IMR-90 (cell line): ENCODE measurements at regions not wholly inside any gene's neighbourhood (a gene's known extent, or its start where the extent isn't known, plus 50 kb on each side); places are given as distances from the start of the nearest gene placed in this dataset.

Source experiments
- ATAC-seq: fragments of 200-7000 bp; cut with Tn5 transposase; 2 replicates; pipeline ENCODE4 v1.9.1; 2020; ENCODE audit warnings: low read depth, mild to moderate bottlenecking, moderate library complexity
- BruUV-seq: library from RNA; stranded (reverse); fragments of 400-500 nt; replicated peaks from 2 replicates; lab custom pipeline; 2021; lab: Mats Ljungman, UMichigan
- CTCF ChIA-PET: fragments of 300-600 bp; formaldehyde crosslinking; extraction: SDS; loops from one replicate; lab custom pipeline; 2021; ENCODE audit warnings: antibody characterized with exemption; lab: Yijun Ruan, JAX
- POLR2A ChIA-PET: fragments of 300-600 bp; sonication (Branson Sonifier 250); formaldehyde crosslinking; loops from one replicate; lab custom pipeline; 2022; ENCODE audit warnings: antibody characterized with exemption; ENCODE audit not compliant: unreplicated experiment; lab: Charles Lee
- DNase-seq: peaks from one replicate; pipeline ENCODE4 v3.0.0; 2013
- H2AFZ ChIP-seq: replicated peaks from 2 replicates; pipeline ENCODE3; 2013; ENCODE audit warnings: low read length, mild to moderate bottlenecking; ENCODE audit not compliant: poor library complexity
- H2AK5ac ChIP-seq: 2 replicates; pipeline ENCODE4 v1.6.1; 2013; ENCODE audit warnings: low read depth, low read length, inconsistent platforms
- H2AK9ac ChIP-seq: replicated peaks from 2 replicates; pipeline ENCODE3; 2013; ENCODE audit warnings: mild to moderate bottlenecking, low read depth, low read length, moderate library complexity; ENCODE audit not compliant: poor library complexity
- H2BK120ac ChIP-seq: 2 replicates; pipeline ENCODE4 v1.6.1; 2013; ENCODE audit warnings: low read depth, low read length, inconsistent platforms
- H2BK15ac ChIP-seq: 3 replicates; pipeline ENCODE4 v1.6.1; 2013; ENCODE audit warnings: low read depth, low read length, inconsistent platforms
- H2BK20ac ChIP-seq: 2 replicates; pipeline ENCODE4 v1.6.1; 2013; ENCODE audit warnings: low read depth, mild to moderate bottlenecking, inconsistent platforms, low read length, moderate library complexity
- H2BK5ac ChIP-seq: 2 replicates; pipeline ENCODE4 v1.6.1; 2013; ENCODE audit warnings: mild to moderate bottlenecking, low read depth, low read length, inconsistent platforms; ENCODE audit not compliant: poor library complexity, severe bottlenecking
- H3K14ac ChIP-seq: replicated peaks from 2 replicates; pipeline ENCODE4 v1.6.1; 2013; ENCODE audit warnings: low read depth, low read length, inconsistent platforms
- H3K18ac ChIP-seq: 2 replicates; pipeline ENCODE4 v1.6.1; 2013; ENCODE audit warnings: low read depth, low read length, control low read depth
- H3K23ac ChIP-seq: 2 replicates; pipeline ENCODE4 v1.6.1; 2013; ENCODE audit warnings: low read depth, low read length, inconsistent platforms
- H3K27ac ChIP-seq: 2 replicates; pipeline ENCODE4 v1.5.1; 2013; ENCODE audit warnings: mild to moderate bottlenecking, control low read depth, low read length; ENCODE audit not compliant: insufficient read depth
- H3K27me3 ChIP-seq: 2 replicates; pipeline ENCODE4 v1.6.1; 2013; ENCODE audit warnings: low read length; ENCODE audit not compliant: control insufficient read depth, insufficient read depth
- H3K36me3 ChIP-seq: 2 replicates; pipeline ENCODE4 v1.6.1; 2013; ENCODE audit warnings: low read length, mixed read lengths; ENCODE audit not compliant: control insufficient read depth, insufficient read depth
- H3K4ac ChIP-seq: 2 replicates; pipeline ENCODE4 v1.6.1; 2013; ENCODE audit warnings: low read depth, low read length, inconsistent platforms
- H3K4me1 ChIP-seq: 2 replicates; pipeline ENCODE4 v1.6.1; 2013; ENCODE audit warnings: low read length, mixed read lengths; ENCODE audit not compliant: control insufficient read depth, insufficient read depth
- H3K4me2 ChIP-seq: 2 replicates; pipeline ENCODE4 v1.6.1; 2013; ENCODE audit warnings: low read depth, mild to moderate bottlenecking, control low read depth, low read length, moderate library complexity
- H3K4me3 ChIP-seq: 2 replicates; pipeline ENCODE4 v1.5.1; 2013; ENCODE audit warnings: low read depth, mild to moderate bottlenecking, control low read depth, low read length, moderate library complexity; ENCODE audit not compliant: insufficient read depth
- H3K56ac ChIP-seq: 2 replicates; pipeline ENCODE4 v1.6.1; 2013; ENCODE audit warnings: low read length, inconsistent platforms; ENCODE audit not compliant: insufficient read depth; ENCODE audit errors: extremely low read depth
- H3K79me1 ChIP-seq, 2 experiments: 2 replicates each; pipeline ENCODE4 v1.6.1; 2013; ENCODE audit warnings: low read length in 2 of 2, inconsistent platforms in 1 of 2, low read depth in 1 of 2
- H3K9ac ChIP-seq: 2 replicates; pipeline ENCODE4 v1.6.1; 2013; ENCODE audit warnings: low read depth, low read length, control low read depth
- H3K9me1 ChIP-seq: 2 replicates; pipeline ENCODE4 v1.6.1; 2013; ENCODE audit warnings: low read length, inconsistent platforms; ENCODE audit not compliant: insufficient read depth
- H3K9me3 ChIP-seq: 2 replicates; pipeline ENCODE4 v1.6.1; 2013; ENCODE audit warnings: low read length; ENCODE audit not compliant: control insufficient read depth, insufficient read depth
- H4K20me1 ChIP-seq: 2 replicates; pipeline ENCODE4 v1.6.1; 2013; ENCODE audit warnings: low read length, inconsistent platforms; ENCODE audit not compliant: insufficient read depth
- H4K5ac ChIP-seq: 2 replicates; pipeline ENCODE4 v1.6.1; 2013; ENCODE audit warnings: mild to moderate bottlenecking, low read depth, low read length, control low read depth
- H4K8ac ChIP-seq, 2 experiments: 2 replicates each; pipeline ENCODE4 v1.6.1; 2013; ENCODE audit warnings: low read depth in 2 of 2, low read length in 2 of 2, control low read depth in 1 of 2, inconsistent platforms in 1 of 2
- H4K91ac ChIP-seq: 2 replicates; pipeline ENCODE4 v1.6.1; 2013; ENCODE audit warnings: low read depth, low read length, inconsistent platforms; ENCODE audit not compliant: insufficient read depth
- CTCF ChIP-seq: conservative IDR thresholded peaks from 2 replicates; pipeline ENCODE4 v1.5.1; 2012; ENCODE audit warnings: mild to moderate bottlenecking, low read depth, low read length, improper control_type of control experiment
- RAD21 ChIP-seq: IDR thresholded peaks from 2 replicates; pipeline ENCODE4 v1.6.1; 2012; ENCODE audit warnings: low read length, improper control_type of control experiment
- WGBS, 2 experiments: methylation state at CpG; one replicate each; pipeline versions ENCODE4 v1.1.5 to v1.1.7; 2013; ENCODE audit warnings: missing lambda C conversion rate in 2 of 2; ENCODE audit not compliant: insufficient read length in 1 of 2; ENCODE audit errors: extremely low coverage in 2 of 2; 5-methylcytosine and 5-hydroxymethylcytosine counted together
- dilution Hi-C: fragments of 300-500 bp; cut with HindIII; formaldehyde crosslinking; loops from one replicate; pipeline ENCODE4 v1.14.3; 2018; ENCODE audit warnings: low sequenced_read_pairs; ENCODE audit not compliant: unreplicated experiment
- in situ Hi-C: fragments of 300-500 bp; cut with MboI; formaldehyde crosslinking; loops from 3 replicates; pipeline ENCODE4 v1.14.3; 2019; ENCODE audit warnings: low sequenced_read_pairs, inconsistent platforms, mixed read lengths
- intact Hi-C: fragments of 100-400 bp; cut with micrococcal nuclease; formaldehyde crosslinking; loops from 2 replicates; pipeline ENCODE4 v1.10.0; 2022

DNA sequence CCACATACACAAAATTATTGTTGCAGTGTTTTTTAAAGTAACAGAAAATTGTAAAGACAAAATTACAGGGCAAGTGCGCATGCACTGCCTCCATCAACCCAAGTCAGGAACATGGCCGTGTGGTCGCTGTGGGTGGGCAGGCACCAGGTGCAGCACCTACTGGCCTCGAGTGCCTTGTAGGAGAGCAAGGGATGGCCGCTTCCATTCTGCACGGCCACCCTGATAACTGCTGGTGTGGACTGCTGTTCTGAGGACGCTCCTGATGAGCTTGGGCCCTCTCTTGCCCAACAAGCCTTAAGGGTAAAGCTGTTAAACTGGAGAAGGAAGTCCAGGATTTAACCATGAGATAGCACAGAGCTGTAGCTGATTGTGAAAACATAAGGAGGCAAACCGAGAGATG, 124.6 kb upstream of the PPP1R9A start:
- no peak overlapping the region for H2BK15ac ChIP-seq
- no peaks in the 10 kb centered on the region for H3K9me3 ChIP-seq
- CTCF ChIA-PET: no interaction called here
- H3K9me1 ChIP-seq: no peaks in the 10 kb centered on the region
- no TSS peak for BruUV-seq
- H3K79me1 ChIP-seq: no peaks in the 10 kb centered on the region
- H2AK5ac ChIP-seq: no peak overlapping the region
- no peak overlapping the region for H3K18ac ChIP-seq
- H3K23ac ChIP-seq: no peak overlapping the region
- H4K8ac ChIP-seq: no peak overlapping the region
- H3K56ac ChIP-seq: no peak overlapping the region
- no peak overlapping the region for H2AK9ac ChIP-seq
- no CpG with 5 or more reads among the region's 8 CpGs for WGBS, 2 experiments
- H3K27ac ChIP-seq: no peak overlapping the region
- no peak for DNase-seq
- H3K4me2 ChIP-seq: no peak overlapping the region
- H3K36me3 ChIP-seq: no peaks in the 10 kb centered on the region
- H3K27me3 ChIP-seq: no peaks in the 10 kb centered on the region
- H2BK120ac ChIP-seq: no peak overlapping the region
- POLR2A ChIA-PET: no interaction called here
- no peak overlapping the region for H4K91ac ChIP-seq
- in situ Hi-C loops: no loop called here
- H4K20me1 ChIP-seq: no peaks in the 10 kb centered on the region
- no peak overlapping the region for H4K5ac ChIP-seq
- TF ChIP-seq CTCF (no peak), RAD21 (no peak)
- dilution Hi-C loops: no loop called here
- ATAC-seq: no peak
- intact Hi-C loops: no loop called here
- H2BK20ac ChIP-seq: no peak overlapping the region
- no peaks in the 10 kb centered on the region for H3K4me1 ChIP-seq
- no peak overlapping the region for H3K4me3 ChIP-seq
- H3K9ac ChIP-seq: no peak overlapping the region
- no peak overlapping the region for H3K4ac ChIP-seq
- H2BK5ac ChIP-seq: no peak overlapping the region
- H2AFZ ChIP-seq: no peak overlapping the region
- no peak overlapping the region for H3K14ac ChIP-seq
